ENCODE measurements at regions not wholly inside any gene's neighbourhood (a gene's known extent, or its start where the extent isn't known, plus 50 kb on each side); places are given as distances from the start of the nearest gene placed in this dataset.

GRCh38 chr12:115451780-115452736, 768.1 kb upstream of the TBX3 start:
- DNase-seq: peak; percentile 44

- no peak for DNase-seq
These were observed 767.3 kb upstream of the TBX3 start for GRCh38 chr12:115451151-115451779.

- no peak for DNase-seq
These were observed 766.7 kb upstream of the TBX3 start for GRCh38 chr12:115450710-115451109.

- DNase-seq: no peak
These were observed 766.0 kb upstream of the TBX3 start for GRCh38 chr12:115450017-115450416.

- no peak for DNase-seq
These were observed 765.6 kb upstream of the TBX3 start for GRCh38 chr12:115449526-115449925.

- DNase-seq: no peak
These were observed 760.4 kb upstream of the TBX3 start for GRCh38 chr12:115444346-115444745.

GRCh38 chr12:115443351-115443938, 759.5 kb upstream of the TBX3 start:
- no peak for DNase-seq

- DNase-seq: no peak
These were observed 756.5 kb upstream of the TBX3 start for GRCh38 chr12:115440438-115440837.

- no peak for DNase-seq
These were observed 755.1 kb upstream of the TBX3 start for GRCh38 chr12:115439008-115439601.

- DNase-seq: no peak
These were observed 754.3 kb upstream of the TBX3 start for GRCh38 chr12:115438314-115438713.

GRCh38 chr12:115437061-115437567, 753.1 kb upstream of the TBX3 start:
- DNase-seq: no peak

GRCh38 chr12:115433014-115433634, 749.1 kb upstream of the TBX3 start:
- no peak for DNase-seq

- DNase-seq: no peak
These were observed 746.7 kb upstream of the TBX3 start for GRCh38 chr12:115430636-115431035.

GRCh38 chr12:115426732-115427131, 742.8 kb upstream of the TBX3 start:
- DNase-seq: no peak

GRCh38 chr12:115424003-115424402, 740.0 kb upstream of the TBX3 start:
- no peak for DNase-seq

GRCh38 chr12:115423546-115423987, 739.6 kb upstream of the TBX3 start:
- DNase-seq: no peak

GRCh38 chr12:115422845-115423545, 739.0 kb upstream of the TBX3 start:
- DNase-seq: no peak

GRCh38 chr12:115421796-115422709, 738.1 kb upstream of the TBX3 start:
- no peak for DNase-seq

- DNase-seq: no peak
These were observed 737.4 kb upstream of the TBX3 start for GRCh38 chr12:115421350-115421749.

- no peak for DNase-seq
These were observed 735.2 kb upstream of the TBX3 start for GRCh38 chr12:115419145-115419646.

- no peak for DNase-seq
These were observed 733.6 kb upstream of the TBX3 start for GRCh38 chr12:115417610-115418009.

Measured in SHP77 treated with DMSO at 0.1 percent for 48 hours (cell line).